ENCODE measurements at regions not wholly inside any gene's neighbourhood (a gene's known extent, or its start where the extent isn't known, plus 50 kb on each side); places are given as distances from the start of the nearest gene placed in this dataset.

DNA sequence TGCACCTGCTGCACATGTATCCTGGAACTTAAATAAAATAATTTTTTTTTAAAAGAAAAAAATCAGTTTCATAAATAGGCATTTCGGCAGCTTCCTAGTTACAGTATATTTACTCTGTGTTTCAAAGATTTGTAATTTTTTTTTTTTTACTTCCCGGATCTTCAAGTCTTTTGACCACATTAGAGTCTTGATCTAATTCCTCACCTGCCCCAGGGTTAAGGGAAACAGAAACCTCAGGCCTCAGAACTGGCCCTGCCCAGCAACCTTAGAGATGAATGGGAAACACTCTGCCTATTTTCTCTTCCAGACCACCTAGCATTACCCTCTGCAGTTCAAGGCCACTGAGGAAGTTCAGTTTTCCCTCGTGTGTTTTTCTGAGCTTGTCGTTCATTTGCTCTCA, 304.0 kb downstream of the MAF start:
- intact Hi-C loops (cut with micrococcal nuclease), result no loop called here
- no TSS peak for BruUV-seq (replicated peaks)
- Histone ChIP-seq H3K27ac (ENCODE audit: low read depth, low read length) (no peak overlapping the region), H3K9me2 (ENCODE audit: insufficient read depth) (no peaks in the 10 kb centered on the region), H3K4me1 (ENCODE audit: control insufficient read depth in 1 of 2, insufficient read depth in 2 of 2, low read length in 2 of 2) (no peaks in the 10 kb centered on the region), H4K20me1 (ENCODE audit: insufficient read depth) (no peaks in the 10 kb centered on the region), H3K4me3 (replicated peaks in 1 of 2; ENCODE audit: low read depth in 1 of 2, low read length in 2 of 2) (no peak overlapping the region), H3K27me3 (ENCODE audit: insufficient read depth, low read length) (no peaks in the 10 kb centered on the region), H3K36me3 (ENCODE audit: control insufficient read depth in 1 of 2, insufficient read depth in 2 of 2, low read length in 2 of 2) (no peaks in the 10 kb centered on the region), H3K4me2 (ENCODE audit: low read length) (no peak overlapping the region), H2AFZ (ENCODE audit: low read depth, low read length, poor library complexity, severe bottlenecking) (no peak overlapping the region), H3K9ac (ENCODE audit: low read length) (no peak overlapping the region), H3K9me3 (ENCODE audit: control insufficient read depth in 1 of 2, insufficient read depth in 1 of 2, low read depth in 1 of 2, low read length in 2 of 2) (peaks cover 10 to 25% of the 10 kb centered on the region in 2 experiments; a peak in 2 of 4 replicates), H3K79me2 (ENCODE audit: insufficient read depth, low read length) (no peaks in the 10 kb centered on the region)
- DNase-seq (ENCODE audit: low read depth, low spot score) (no peak), ATAC-seq (no peak)
- TF ChIP-seq SP1 (IDR thresholded peaks at IDR 0.05; ENCODE audit: low read depth) (no peak), POLR2A (IDR thresholded peaks at IDR 0.05; ENCODE audit: borderline replicate concordance, extremely low read depth, insufficient read depth, insufficient read length) (no peak), ATF3 (IDR thresholded peaks at IDR 0.05) (no peak), ELF1 (IDR thresholded peaks at IDR 0.05; ENCODE audit: borderline replicate concordance, low read depth) (no peak), CBX3 (IDR thresholded peaks at IDR 0.05; ENCODE audit: low read depth) (no peak), SIN3A (IDR thresholded peaks at IDR 0.05; ENCODE audit: low read depth) (no peak)
- ChIA-PET CTCF (no interaction called here), POLR2A (no interaction called here), RAD21 (ENCODE audit: low non-redundant PET in 1 of 2, low total read pairs in 2 of 2, uncharacterized antibody in 2 of 2, unreplicated experiment in 2 of 2) (no interaction called here)

DNA sequence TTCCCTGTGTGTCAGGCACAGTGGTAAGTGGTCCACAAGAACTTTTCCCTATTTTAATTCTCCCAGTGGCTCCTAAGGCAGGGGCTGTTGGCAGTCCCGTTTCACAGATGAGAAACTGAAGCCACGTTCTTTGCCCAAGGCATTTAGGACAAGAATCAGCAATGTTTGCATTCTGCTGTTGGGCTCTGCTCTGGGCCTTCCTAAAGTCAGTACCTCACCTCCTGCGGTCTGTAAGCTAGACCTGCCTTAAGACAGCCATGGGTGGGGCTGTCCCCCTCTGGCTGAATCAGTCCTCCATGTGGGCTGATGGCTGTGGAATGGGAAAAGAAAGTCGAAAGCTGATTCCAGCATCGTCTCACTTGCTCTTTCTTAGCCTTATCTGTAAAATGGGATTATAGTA, 304.8 kb downstream of the MAF start:
- no peaks in the 10 kb centered on the region for H3K9me2 ChIP-seq (ENCODE audit: insufficient read depth)
- no TSS peak for BruUV-seq (replicated peaks)
- H3K4me1 ChIP-seq (ENCODE audit: control insufficient read depth in 1 of 2, insufficient read depth in 2 of 2, low read length in 2 of 2), result no peaks in the 10 kb centered on the region
- intact Hi-C loops (cut with micrococcal nuclease), result no loop called here
- RAD21 ChIA-PET (ENCODE audit: low non-redundant PET in 1 of 2, low total read pairs in 2 of 2, uncharacterized antibody in 2 of 2, unreplicated experiment in 2 of 2), result no interaction called here
- no peaks in the 10 kb centered on the region for H4K20me1 ChIP-seq (ENCODE audit: insufficient read depth)
- H3K36me3 ChIP-seq (ENCODE audit: control insufficient read depth in 1 of 2, insufficient read depth in 2 of 2, low read length in 2 of 2), result no peaks in the 10 kb centered on the region
- no peak overlapping the region for H3K4me3 ChIP-seq (replicated peaks in 1 of 2; ENCODE audit: low read depth in 1 of 2, low read length in 2 of 2)
- no peak overlapping the region for H3K9ac ChIP-seq (ENCODE audit: low read length)
- no peak for TF ChIP-seq TCF7L2 (IDR thresholded peaks at IDR 0.05; ENCODE audit: borderline replicate concordance, extremely low read depth, insufficient read depth, insufficient read length)
- TF ChIP-seq ZFX (IDR thresholded peaks at IDR 0.05), result 0 out of 2 replicates have a peak, but pooled peaks have one; percentile 10
- no peak for DNase-seq (ENCODE audit: low read depth, low spot score)
- CTCF ChIA-PET, result no interaction called here
- H3K9me3 ChIP-seq (ENCODE audit: control insufficient read depth in 1 of 2, insufficient read depth in 1 of 2, low read depth in 1 of 2, low read length in 2 of 2), result peaks cover 10 to 32% of the 10 kb centered on the region in 2 experiments; a peak in 2 of 4 replicates
- POLR2A ChIA-PET, result no interaction called here
- H3K79me2 ChIP-seq (ENCODE audit: insufficient read depth, low read length), result no peaks in the 10 kb centered on the region
- H3K27me3 ChIP-seq (ENCODE audit: insufficient read depth, low read length), result no peaks in the 10 kb centered on the region
- no peak overlapping the region for H3K4me2 ChIP-seq (ENCODE audit: low read length)
- no peak for ATAC-seq
- no peak overlapping the region for H2AFZ ChIP-seq (ENCODE audit: low read depth, low read length, poor library complexity, severe bottlenecking)
- H3K27ac ChIP-seq (ENCODE audit: low read depth, low read length), result no peak overlapping the region
